Lung (tissue), 11 donors: ENCODE measurements at regions not wholly inside any gene's neighbourhood (a gene's known extent, or its start where the extent isn't known, plus 50 kb on each side); places are given as distances from the start of the nearest gene placed in this dataset.
A peak's percentile ranks its signal among the peaks of the same experiment; 100 is the strongest.
"Not testable (repeated sequence)": the region's sequence is repeated elsewhere in the genome, so short reads cannot be mapped to it uniquely, and the experiment has no call there.

Source experiments
- ATAC-seq: fragments of 200-7000 bp; cut with Tn5 transposase; one replicate; pipeline ENCODE4 v1.9.1; 2020; ENCODE audit warnings: moderate number of reproducible peaks; ENCODE audit not compliant: insufficient read depth, low FRiP score
- DNase-seq, 3 donors: peaks; one replicate each; pipeline ENCODE4 v3.0.0-alpha.2; 2013 to 2017
- H3K27ac ChIP-seq, 2 donors: one replicate each; pipeline ENCODE4 v1.5.1; 2013; ENCODE audit warnings: mild to moderate bottlenecking in 2 of 2, moderate library complexity in 2 of 2, control low read depth in 1 of 2, inconsistent platforms in 1 of 2, low read depth in 1 of 2, low read length in 1 of 2
- H3K27me3 ChIP-seq, 3 donors: one replicate each; pipeline ENCODE4 v1.5.1; 2013; ENCODE audit warnings: low read length in 2 of 3; ENCODE audit not compliant: control insufficient read depth in 3 of 3, insufficient read depth in 3 of 3
- H3K36me3 ChIP-seq, 4 donors: one replicate each; pipeline ENCODE4 v1.5.1; 2013; ENCODE audit warnings: low read length in 4 of 4, mild to moderate bottlenecking in 1 of 4, moderate library complexity in 1 of 4; ENCODE audit not compliant: control insufficient read depth in 4 of 4, insufficient read depth in 4 of 4
- H3K4me1 ChIP-seq, 5 donors: one replicate each; pipeline ENCODE4 v1.5.1; 2013; ENCODE audit warnings: low read length in 5 of 5, mild to moderate bottlenecking in 2 of 5, moderate library complexity in 1 of 5; ENCODE audit not compliant: control insufficient read depth in 5 of 5, insufficient read depth in 5 of 5
- H3K4me3 ChIP-seq: one replicate; pipeline ENCODE4 v1.5.1; 2013; ENCODE audit warnings: mild to moderate bottlenecking, control low read depth, moderate library complexity
- H3K9ac ChIP-seq, 2 donors: one replicate each; pipeline ENCODE4 v1.5.1; 2013; ENCODE audit warnings: low read length in 2 of 2, control low read depth in 1 of 2; ENCODE audit not compliant: insufficient read depth in 1 of 2
- H3K9me3 ChIP-seq, 4 donors: one replicate each; pipeline ENCODE4 v1.5.1; 2013; ENCODE audit warnings: low read length in 3 of 4, mild to moderate bottlenecking in 1 of 4, moderate library complexity in 1 of 4; ENCODE audit not compliant: control insufficient read depth in 4 of 4, insufficient read depth in 3 of 4
- WGBS, 2 donors: extraction: QIAGEN DNeasy Blood & Tissue Kit; methylation state at CpG; one replicate each; pipeline ENCODE4 v1.1.7; 2013; 5-methylcytosine and 5-hydroxymethylcytosine counted together
- TF ChIP-seq, protein P1 (sequence below): IDR thresholded peaks from 2 replicates; pipeline ENCODE4 v1.5.1; 2012; ENCODE audit warnings: mild to moderate bottlenecking; ENCODE audit errors: control extremely low read depth, extremely low read depth
- donor health status: control.
- donor health status: control.
- donor health status: Bipolar disorder and iron deficiency.
- donor health status: healthy.
- donor health status: DM: yes; HTN: yes; CAD: no.

DNA sequence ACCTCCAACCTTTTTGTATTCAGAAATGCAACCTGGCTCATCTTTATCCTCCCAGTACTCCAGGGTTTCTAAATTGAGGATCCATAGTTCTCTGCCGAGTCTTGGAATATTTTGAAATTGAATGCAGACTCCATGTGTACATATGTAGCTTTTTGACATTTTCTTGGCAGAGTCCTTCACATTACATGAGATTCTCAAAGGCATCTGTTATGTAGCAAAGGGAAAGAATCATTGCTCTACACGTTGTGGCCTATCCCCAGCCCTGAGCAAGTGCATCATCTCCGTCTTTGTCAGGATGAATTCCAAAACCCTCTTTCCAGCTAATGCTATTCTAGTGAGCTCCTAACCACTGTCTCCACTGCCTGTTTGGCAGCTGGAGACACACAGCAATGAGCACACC lies 742.9 kb downstream of the DHX35 start:
- peak in 1 of 3 donors; percentile 36 for DNase-seq
- ATAC-seq, result no peak
- Histone ChIP-seq H3K9ac (no peak overlapping the region), H3K27ac (no peak overlapping the region), H3K27me3 (no peaks in the 10 kb centered on the region), H3K4me3 (no peak overlapping the region), H3K9me3 (peaks cover 0 to 2% (median 0%) of the 10 kb centered on the region in 4 donors), H3K4me1 (peaks cover 0 to 6% (median 0%) of the 10 kb centered on the region in 5 donors), H3K36me3 (no peaks in the 10 kb centered on the region)
- 78% methylated on average over 3 of the region's 3 CpGs for WGBS, 2 donors
- TF ChIP-seq, protein P1, sequence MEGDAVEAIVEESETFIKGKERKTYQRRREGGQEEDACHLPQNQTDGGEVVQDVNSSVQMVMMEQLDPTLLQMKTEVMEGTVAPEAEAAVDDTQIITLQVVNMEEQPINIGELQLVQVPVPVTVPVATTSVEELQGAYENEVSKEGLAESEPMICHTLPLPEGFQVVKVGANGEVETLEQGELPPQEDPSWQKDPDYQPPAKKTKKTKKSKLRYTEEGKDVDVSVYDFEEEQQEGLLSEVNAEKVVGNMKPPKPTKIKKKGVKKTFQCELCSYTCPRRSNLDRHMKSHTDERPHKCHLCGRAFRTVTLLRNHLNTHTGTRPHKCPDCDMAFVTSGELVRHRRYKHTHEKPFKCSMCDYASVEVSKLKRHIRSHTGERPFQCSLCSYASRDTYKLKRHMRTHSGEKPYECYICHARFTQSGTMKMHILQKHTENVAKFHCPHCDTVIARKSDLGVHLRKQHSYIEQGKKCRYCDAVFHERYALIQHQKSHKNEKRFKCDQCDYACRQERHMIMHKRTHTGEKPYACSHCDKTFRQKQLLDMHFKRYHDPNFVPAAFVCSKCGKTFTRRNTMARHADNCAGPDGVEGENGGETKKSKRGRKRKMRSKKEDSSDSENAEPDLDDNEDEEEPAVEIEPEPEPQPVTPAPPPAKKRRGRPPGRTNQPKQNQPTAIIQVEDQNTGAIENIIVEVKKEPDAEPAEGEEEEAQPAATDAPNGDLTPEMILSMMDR, result no peak

DNA sequence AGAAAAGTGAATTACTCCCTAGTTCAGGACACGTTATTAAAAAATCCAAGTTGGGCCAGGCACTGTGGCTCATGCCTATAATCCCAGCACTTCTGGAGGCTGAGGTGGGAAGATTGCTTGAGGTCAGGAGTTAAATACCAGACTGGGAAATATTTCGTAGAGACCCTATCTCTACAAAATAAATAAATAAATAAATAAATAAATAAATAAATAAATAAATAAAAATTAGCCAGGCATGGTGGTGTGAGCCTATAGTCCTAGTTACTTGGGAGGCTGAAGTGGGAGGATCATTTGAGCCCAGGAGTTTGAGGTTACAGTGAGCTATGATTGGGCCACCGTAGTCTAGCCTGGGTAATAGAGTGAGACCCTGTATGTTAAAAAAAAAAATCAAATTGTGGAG lies 741.2 kb downstream of the DHX35 start:
- not testable (repeated sequence) for ATAC-seq, DNase-seq, H3K36me3 ChIP-seq, H3K9ac ChIP-seq, H3K4me3 ChIP-seq, H3K27me3 ChIP-seq, H3K9me3 ChIP-seq, H3K27ac ChIP-seq, H3K4me1 ChIP-seq
- 90 to 93% methylated on average over 3 of the region's 3 CpGs for WGBS, 2 donors

DNA sequence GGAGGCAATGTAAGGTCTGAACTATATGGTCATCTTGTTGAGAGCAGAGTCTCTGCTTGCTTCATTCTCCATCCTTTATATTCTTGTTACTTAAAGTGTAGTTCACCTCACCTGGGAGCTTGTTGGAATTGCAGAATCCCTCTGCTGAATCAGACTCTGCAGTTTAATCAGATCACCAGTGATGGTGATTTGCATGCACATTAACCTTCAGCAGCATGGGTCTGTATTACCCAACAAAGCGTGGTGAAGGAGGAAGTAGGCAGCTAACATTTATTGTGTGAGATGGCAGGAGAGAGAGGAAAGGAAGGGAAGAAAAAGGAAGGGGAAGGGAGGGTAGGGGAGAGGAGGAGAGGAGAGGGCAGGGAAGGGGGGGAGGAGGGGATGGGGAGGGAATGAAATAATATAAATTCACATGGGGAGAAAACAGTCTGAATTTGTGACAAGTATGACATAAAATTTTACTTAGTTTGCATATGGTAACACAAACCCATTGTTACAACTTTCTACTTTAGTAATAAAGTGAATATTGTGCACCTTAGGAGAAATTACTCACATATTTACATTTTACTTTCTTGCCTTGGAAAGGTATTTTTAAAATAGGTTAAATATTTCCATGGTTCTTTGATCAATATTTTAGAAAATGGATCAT lies 740.7 kb downstream of the DHX35 start:
- H3K27me3 ChIP-seq, result no peaks in the 10 kb centered on the region
- H3K4me3 ChIP-seq, result no peak overlapping the region
- DNase-seq (no peak), ATAC-seq (no peak)
- no peak overlapping the region for H3K27ac ChIP-seq
- WGBS, 2 donors, result 17 to 51% methylated on average over 1 of the region's 1 CpG
- H3K4me1 ChIP-seq, result peaks cover 0 to 9% (median 3%) of the 10 kb centered on the region in 5 donors
- TF ChIP-seq, protein P1, result no peak
- H3K36me3 ChIP-seq, result no peaks in the 10 kb centered on the region
- no peak overlapping the region for H3K9ac ChIP-seq
- peaks cover 0 to 2% (median 0%) of the 10 kb centered on the region in 4 donors for H3K9me3 ChIP-seq

DNA sequence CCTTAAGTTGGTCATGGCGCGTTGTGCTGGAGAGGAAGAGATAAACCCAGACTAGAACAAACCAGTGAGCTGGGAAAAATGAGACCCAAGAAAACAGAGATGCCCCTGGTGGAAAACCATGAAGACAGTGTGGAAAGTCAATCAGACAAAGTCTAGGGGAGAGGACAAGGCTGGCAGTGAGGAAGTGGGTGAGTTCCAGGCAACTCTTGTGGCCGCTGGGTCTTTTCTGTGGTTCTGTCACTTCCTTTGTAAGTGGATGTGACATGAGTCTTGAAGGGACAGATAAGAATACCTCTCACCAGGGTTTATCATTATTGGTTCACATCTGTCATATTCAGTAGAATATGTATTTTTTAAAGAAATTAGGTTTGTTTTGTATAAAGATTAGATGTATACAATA lies 738.4 kb downstream of the DHX35 start:
- no peak overlapping the region for H3K27ac ChIP-seq
- ATAC-seq (no peak), DNase-seq (no peak)
- no peaks in the 10 kb centered on the region for H3K27me3 ChIP-seq
- WGBS, 2 donors, result 70 to 85% methylated on average over 3 of the region's 3 CpGs
- peaks cover 0 to 3% (median 3%) of the 10 kb centered on the region in 5 donors for H3K4me1 ChIP-seq
- H3K9me3 ChIP-seq, result peaks cover 0 to 2% (median 0%) of the 10 kb centered on the region in 4 donors
- H3K36me3 ChIP-seq, result no peaks in the 10 kb centered on the region
- H3K9ac ChIP-seq, result no peak overlapping the region
- TF ChIP-seq, protein P1, result no peak
- no peak overlapping the region for H3K4me3 ChIP-seq
